NCI-H524 treated with DMSO at 0.1 percent for 48 hours (cell line): ENCODE measurements at regions not wholly inside any gene's neighbourhood (a gene's known extent, or its start where the extent isn't known, plus 50 kb on each side); places are given as distances from the start of the nearest gene placed in this dataset.
"Not testable (repeated sequence)": the region's sequence is repeated elsewhere in the genome, so short reads cannot be mapped to it uniquely, and the experiment has no call there.

Experiments used
- DNase-seq: peaks from one replicate; lab custom pipeline; 2025; lab: John Stamatoyannopoulos, UW

- peak; percentile 35 for DNase-seq
Measured at GRCh38 chr10:121305066-121305465, 293.2 kb downstream of the FGFR2 start.

- DNase-seq = no peak
Measured at GRCh38 chr10:121306159-121306673, 292.0 kb downstream of the FGFR2 start.

- DNase-seq = no peak
Measured at GRCh38 chr10:121307411-121307980, 290.7 kb downstream of the FGFR2 start.

- no peak for DNase-seq
Measured at GRCh38 chr10:121308020-121308419, 290.2 kb downstream of the FGFR2 start.

- no peak for DNase-seq
Measured at GRCh38 chr10:121309164-121309563, 289.1 kb downstream of the FGFR2 start.

- peak; percentile 25 for DNase-seq
Measured at GRCh38 chr10:121310151-121310711, 288.0 kb downstream of the FGFR2 start.

- DNase-seq = no peak
Measured at GRCh38 chr10:121311812-121312443, 286.3 kb downstream of the FGFR2 start.

- no peak for DNase-seq
Measured at GRCh38 chr10:121312587-121312986, 285.7 kb downstream of the FGFR2 start.

GRCh38 chr10:121313119-121313875 is 284.9 kb downstream of the FGFR2 start:
- no peak for DNase-seq

- DNase-seq = no peak
Measured at GRCh38 chr10:121316432-121316831, 281.8 kb downstream of the FGFR2 start.

GRCh38 chr10:121317374-121317773 is 280.9 kb downstream of the FGFR2 start:
- no peak for DNase-seq

- DNase-seq = no peak
Measured at GRCh38 chr10:121322046-121322445, 276.2 kb downstream of the FGFR2 start.

GRCh38 chr10:121322776-121323175 is 275.5 kb downstream of the FGFR2 start:
- DNase-seq = no peak

- no peak for DNase-seq
Measured at GRCh38 chr10:121323443-121323842, 274.8 kb downstream of the FGFR2 start.

- DNase-seq = no peak
Measured at GRCh38 chr10:121324678-121325213, 273.5 kb downstream of the FGFR2 start.

- no peak for DNase-seq
Measured at GRCh38 chr10:121325490-121326231, 272.6 kb downstream of the FGFR2 start.

- DNase-seq = no peak
Measured at GRCh38 chr10:121326905-121327304, 271.3 kb downstream of the FGFR2 start.

- DNase-seq = no peak
Measured at GRCh38 chr10:121327727-121328126, 270.5 kb downstream of the FGFR2 start.

GRCh38 chr10:121329631-121330030 is 268.6 kb downstream of the FGFR2 start:
- not testable (repeated sequence) for DNase-seq

GRCh38 chr10:121330563-121330962 is 267.7 kb downstream of the FGFR2 start:
- DNase-seq = no peak

GRCh38 chr10:121332353-121332752 is 265.9 kb downstream of the FGFR2 start:
- DNase-seq = no peak
